GM23248 (cell line): ENCODE measurements at regions not wholly inside any gene's neighbourhood (a gene's known extent, or its start where the extent isn't known, plus 50 kb on each side); places are given as distances from the start of the nearest gene placed in this dataset.

Experiments
- EZH2 ChIP-seq: fragments of 200-600 bp; sonication (generic); IDR thresholded peaks from 2 replicates; pipeline ENCODE4 v1.6.1; 2018; ENCODE audit warnings: antibody characterized with exemption, mild to moderate bottlenecking; ENCODE audit not compliant: insufficient read depth, poor library complexity, severe bottlenecking
- EZH2phosphoT487 ChIP-seq: fragments of 200-600 bp; sonication (generic); IDR thresholded peaks from 2 replicates; pipeline ENCODE4 v1.6.1; 2018; ENCODE audit warnings: antibody characterized with exemption, moderate library complexity, mild to moderate bottlenecking, low read depth; ENCODE audit not compliant: insufficient read depth

DNA sequence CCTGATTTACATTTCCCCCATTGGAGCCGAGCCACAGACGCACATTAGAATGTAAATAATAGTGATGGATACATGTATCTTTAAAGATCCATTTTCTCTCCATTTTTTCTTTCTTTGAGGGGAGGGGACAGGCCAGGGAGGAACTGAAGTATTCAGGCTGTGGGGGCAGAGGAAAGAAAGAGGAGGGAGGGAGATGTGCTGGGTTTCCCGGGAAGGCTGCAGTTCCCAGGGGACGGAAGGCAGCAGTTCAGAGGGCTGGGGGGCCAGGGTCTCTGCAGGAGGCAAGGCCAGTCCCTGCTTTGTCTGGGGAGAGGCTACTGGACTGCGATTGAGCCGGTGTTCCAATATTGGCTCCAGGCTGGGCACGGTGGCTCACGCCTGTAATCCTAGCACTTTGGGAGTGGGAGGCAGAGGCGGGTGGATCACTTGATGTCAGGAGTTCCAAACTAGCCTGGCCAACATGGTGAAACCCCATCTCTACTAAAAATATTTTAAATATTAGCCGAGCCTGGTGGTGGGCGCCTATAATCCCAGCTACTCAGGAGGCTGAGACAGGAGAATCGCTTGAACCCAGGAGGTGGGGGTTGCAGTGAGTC, 94.2 kb upstream of the LHX1 start:
- TF ChIP-seq EZH2, result no peak
- no peak for TF ChIP-seq EZH2phosphoT487
